Neural progenitor cell (in vitro differentiated cells): ENCODE measurements at regions not wholly inside any gene's neighbourhood (a gene's known extent, or its start where the extent isn't known, plus 50 kb on each side); places are given as distances from the start of the nearest gene placed in this dataset.

Experiments used
- DNase-seq: peaks from one replicate; pipeline ENCODE4 v3.0.0-alpha.2; 2016; ENCODE audit warnings: low spot score
- H2AFZ ChIP-seq: fragments of 200-600 bp; sonication (generic); replicated peaks from 2 replicates; pipeline ENCODE4 v1.6.1; 2016; ENCODE audit warnings: antibody characterized with exemption
- H3F3A ChIP-seq: fragments of 200-600 bp; sonication (generic); 2 replicates; pipeline ENCODE4 v1.6.1; 2016; ENCODE audit warnings: antibody characterized with exemption, low read depth
- H3K27ac ChIP-seq: fragments of 200-600 bp; sonication (generic); 2 replicates; pipeline ENCODE4 v1.5.1; 2016; ENCODE audit warnings: mild to moderate bottlenecking
- H3K27me3 ChIP-seq: fragments of 200-600 bp; sonication (generic); 2 replicates; pipeline ENCODE4 v1.6.1; 2016; ENCODE audit warnings: mild to moderate bottlenecking, moderate library complexity
- H3K36me3 ChIP-seq: fragments of 200-600 bp; sonication (generic); 2 replicates; pipeline ENCODE4 v1.5.1; 2016
- H3K4me1 ChIP-seq: fragments of 200-600 bp; sonication (generic); 2 replicates; pipeline ENCODE4 v1.6.1; 2016; ENCODE audit warnings: mixed run types
- H3K4me2 ChIP-seq: fragments of 200-600 bp; sonication (generic); 2 replicates; pipeline ENCODE4 v1.6.1; 2016
- H3K4me3 ChIP-seq: fragments of 200-600 bp; sonication (generic); 2 replicates; pipeline ENCODE4 v1.5.1; 2016
- H3K79me2 ChIP-seq: fragments of 200-600 bp; sonication (generic); 2 replicates; pipeline ENCODE4 v1.6.1; 2016; ENCODE audit warnings: low read depth
- H3K9ac ChIP-seq: fragments of 200-600 bp; sonication (generic); 2 replicates; pipeline ENCODE4 v1.6.1; 2016
- H3K9me3 ChIP-seq: fragments of 200-600 bp; sonication (generic); 2 replicates; pipeline ENCODE4 v1.5.1; 2016; ENCODE audit warnings: low read depth
- H4K20me1 ChIP-seq: fragments of 200-600 bp; sonication (generic); 2 replicates; pipeline ENCODE4 v1.6.1; 2016; ENCODE audit warnings: low read depth
- H3K27ac Mint-ChIP-seq: 3 replicates; pipeline ENCODE4 v1.8.0; 2021; ENCODE audit warnings: mixed read lengths
- H3K27me3 Mint-ChIP-seq: 2 replicates; pipeline ENCODE4 v1.8.0; 2022; ENCODE audit warnings: low read depth, mild to moderate bottlenecking, inconsistent platforms, moderate library complexity, mixed read lengths; ENCODE audit not compliant: insufficient read depth
- H3K36me3 Mint-ChIP-seq: 3 replicates; pipeline ENCODE4 v1.8.0; 2021; ENCODE audit warnings: mixed read lengths
- H3K4me1 Mint-ChIP-seq: 3 replicates; pipeline ENCODE4 v1.8.0; 2021; ENCODE audit warnings: mixed read lengths
- H3K4me3 Mint-ChIP-seq: 3 replicates; pipeline ENCODE4 v1.8.0; 2021; ENCODE audit warnings: mild to moderate bottlenecking, moderate library complexity, mixed read lengths
- H3K9me3 Mint-ChIP-seq: 3 replicates; pipeline ENCODE4 v1.8.0; 2020; ENCODE audit warnings: mixed read lengths
- EZH2 ChIP-seq: fragments of 200-600 bp; sonication (generic); IDR thresholded peaks from 2 replicates; pipeline ENCODE4 v1.6.1; 2017; ENCODE audit warnings: antibody characterized with exemption, mild to moderate bottlenecking, moderate library complexity
- EZH2phosphoT487 ChIP-seq: fragments of 200-600 bp; sonication (generic); IDR thresholded peaks from 2 replicates; pipeline ENCODE4 v1.6.1; 2017; ENCODE audit warnings: antibody characterized with exemption
- TF ChIP-seq, protein P1 (sequence below): fragments of 200-600 bp; sonication (generic); IDR thresholded peaks from 2 replicates; pipeline ENCODE4 v1.5.1; 2017; ENCODE audit warnings: antibody characterized with exemption, mild to moderate bottlenecking

DNA sequence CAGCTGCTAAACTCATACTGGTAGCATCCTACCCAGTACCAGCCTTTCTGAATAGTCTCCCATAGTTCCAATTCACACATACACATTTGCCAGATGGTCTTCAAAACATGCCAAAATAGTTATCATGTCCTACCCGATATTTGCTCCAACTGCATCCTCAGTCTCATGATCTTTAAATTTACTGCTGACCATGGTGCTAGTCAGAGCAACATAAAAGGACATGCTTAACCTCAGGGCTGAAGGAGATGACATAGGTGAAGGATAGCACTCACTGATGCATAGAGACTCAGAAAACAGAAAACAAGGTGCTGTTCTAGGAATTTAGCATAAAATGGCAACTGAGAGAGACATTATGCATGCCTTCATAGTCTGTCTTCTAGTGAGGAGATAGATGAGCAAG is 200.6 kb upstream of the CCL2 start:
- H3K9me3 ChIP-seq: no peaks in the 10 kb centered on the region
- peaks cover 4% of the 10 kb centered on the region for H3K9me3 Mint-ChIP-seq
- no peak for DNase-seq
- no peak overlapping the region for H3K4me3 Mint-ChIP-seq
- no peak overlapping the region for H3K27ac Mint-ChIP-seq
- H3K9ac ChIP-seq: no peak overlapping the region
- no peaks in the 10 kb centered on the region for H3K4me1 Mint-ChIP-seq
- no peaks in the 10 kb centered on the region for H3F3A ChIP-seq
- peaks cover 7% of the 10 kb centered on the region for H3K27me3 Mint-ChIP-seq
- no peak overlapping the region for H3K27ac ChIP-seq
- no peaks in the 10 kb centered on the region for H3K36me3 Mint-ChIP-seq
- no peaks in the 10 kb centered on the region for H3K27me3 ChIP-seq
- H4K20me1 ChIP-seq: no peaks in the 10 kb centered on the region
- TF ChIP-seq EZH2 (no peak), EZH2phosphoT487 (no peak)
- TF ChIP-seq, protein P1, sequence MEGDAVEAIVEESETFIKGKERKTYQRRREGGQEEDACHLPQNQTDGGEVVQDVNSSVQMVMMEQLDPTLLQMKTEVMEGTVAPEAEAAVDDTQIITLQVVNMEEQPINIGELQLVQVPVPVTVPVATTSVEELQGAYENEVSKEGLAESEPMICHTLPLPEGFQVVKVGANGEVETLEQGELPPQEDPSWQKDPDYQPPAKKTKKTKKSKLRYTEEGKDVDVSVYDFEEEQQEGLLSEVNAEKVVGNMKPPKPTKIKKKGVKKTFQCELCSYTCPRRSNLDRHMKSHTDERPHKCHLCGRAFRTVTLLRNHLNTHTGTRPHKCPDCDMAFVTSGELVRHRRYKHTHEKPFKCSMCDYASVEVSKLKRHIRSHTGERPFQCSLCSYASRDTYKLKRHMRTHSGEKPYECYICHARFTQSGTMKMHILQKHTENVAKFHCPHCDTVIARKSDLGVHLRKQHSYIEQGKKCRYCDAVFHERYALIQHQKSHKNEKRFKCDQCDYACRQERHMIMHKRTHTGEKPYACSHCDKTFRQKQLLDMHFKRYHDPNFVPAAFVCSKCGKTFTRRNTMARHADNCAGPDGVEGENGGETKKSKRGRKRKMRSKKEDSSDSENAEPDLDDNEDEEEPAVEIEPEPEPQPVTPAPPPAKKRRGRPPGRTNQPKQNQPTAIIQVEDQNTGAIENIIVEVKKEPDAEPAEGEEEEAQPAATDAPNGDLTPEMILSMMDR: no peak
- H3K79me2 ChIP-seq: no peaks in the 10 kb centered on the region
- H3K4me3 ChIP-seq: no peak overlapping the region
- H3K4me1 ChIP-seq: peaks cover 11% of the 10 kb centered on the region
- H3K36me3 ChIP-seq: no peaks in the 10 kb centered on the region
- no peak overlapping the region for H3K4me2 ChIP-seq
- H2AFZ ChIP-seq: no peak overlapping the region

DNA sequence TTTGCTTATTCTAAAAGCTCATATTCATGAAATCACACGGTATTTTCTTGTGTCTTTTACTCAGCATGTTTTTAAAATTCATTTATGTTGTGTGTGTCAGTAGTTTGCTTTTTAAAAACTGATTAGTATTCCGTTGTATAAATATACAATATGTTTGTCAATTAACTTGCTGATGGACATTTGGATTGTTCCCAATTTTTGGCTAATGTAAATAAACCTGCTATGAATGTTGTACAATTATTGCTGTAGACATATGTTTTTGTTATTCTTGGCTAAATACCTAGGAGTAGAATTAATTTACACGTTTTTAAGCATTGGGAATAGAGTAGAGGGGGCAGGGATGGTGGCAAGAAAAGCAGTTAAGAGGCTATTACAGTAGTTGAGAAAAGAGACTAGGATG is 199.5 kb upstream of the CCL2 start:
- no peak overlapping the region for H3K9ac ChIP-seq
- Mint-ChIP-seq H3K4me1 (no peaks in the 10 kb centered on the region), H3K36me3 (no peaks in the 10 kb centered on the region), H3K27ac (no peak overlapping the region), H3K27me3 (peaks cover 13% of the 10 kb centered on the region), H3K9me3 (peaks cover 7% of the 10 kb centered on the region), H3K4me3 (no peak overlapping the region)
- no peaks in the 10 kb centered on the region for H3K27me3 ChIP-seq
- H3F3A ChIP-seq: no peaks in the 10 kb centered on the region
- H3K4me2 ChIP-seq: no peak overlapping the region
- H4K20me1 ChIP-seq: no peaks in the 10 kb centered on the region
- H3K27ac ChIP-seq: no peak overlapping the region
- H3K36me3 ChIP-seq: no peaks in the 10 kb centered on the region
- no peak overlapping the region for H2AFZ ChIP-seq
- DNase-seq: no peak
- H3K4me1 ChIP-seq: peaks cover 9% of the 10 kb centered on the region
- H3K79me2 ChIP-seq: no peaks in the 10 kb centered on the region
- no peaks in the 10 kb centered on the region for H3K9me3 ChIP-seq
- no peak overlapping the region for H3K4me3 ChIP-seq
- TF ChIP-seq EZH2phosphoT487 (no peak), EZH2 (no peak)
- TF ChIP-seq, protein P1: no peak

DNA sequence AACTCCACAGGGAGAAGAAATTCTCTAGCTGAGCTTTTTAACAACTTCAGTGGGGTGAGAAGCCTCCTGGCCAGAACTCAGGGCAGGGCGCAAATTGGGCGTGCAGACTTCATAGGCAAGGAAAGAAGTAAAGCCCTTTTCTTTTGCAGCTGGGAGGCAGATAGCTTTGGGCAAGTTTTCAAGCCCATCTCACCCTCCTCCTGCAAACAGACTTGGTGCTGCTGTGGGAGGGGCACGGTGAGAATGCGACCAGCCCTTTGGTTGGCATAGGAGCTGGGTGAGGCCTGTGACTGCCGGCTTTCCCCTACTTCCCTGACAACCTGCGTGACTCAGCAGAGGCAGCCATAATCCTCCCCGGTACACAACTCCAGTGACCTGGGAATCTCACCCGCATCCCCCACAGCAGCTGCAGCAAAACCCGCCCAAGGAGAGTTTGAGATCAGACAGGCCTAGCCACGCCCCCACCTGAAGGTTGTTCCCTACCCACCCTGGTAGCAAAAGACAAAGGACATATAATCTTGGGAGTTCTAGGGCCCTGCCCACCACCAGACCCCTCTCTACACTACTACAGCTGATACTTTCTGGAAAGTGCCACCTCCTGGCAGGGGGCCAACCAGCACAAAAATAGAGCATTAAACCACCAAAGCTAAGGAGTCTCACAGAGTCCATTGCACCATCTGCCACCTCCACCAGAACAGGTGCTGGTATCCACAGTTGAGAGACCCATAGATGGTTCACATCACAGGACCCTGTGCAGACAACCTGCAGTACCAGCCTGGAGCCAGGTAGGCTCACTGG is 195.5 kb upstream of the CCL2 start:
- Mint-ChIP-seq H3K27me3 (peaks cover 9% of the 10 kb centered on the region), H3K9me3 (peaks cover 10% of the 10 kb centered on the region), H3K4me1 (no peaks in the 10 kb centered on the region), H3K4me3 (no peak overlapping the region), H3K27ac (no peak overlapping the region), H3K36me3 (no peaks in the 10 kb centered on the region)
- Histone ChIP-seq H3K27ac (no peak overlapping the region), H3K9me3 (no peaks in the 10 kb centered on the region), H3F3A (no peaks in the 10 kb centered on the region), H3K36me3 (no peaks in the 10 kb centered on the region), H3K79me2 (no peaks in the 10 kb centered on the region), H3K4me1 (no peaks in the 10 kb centered on the region), H2AFZ (no peak overlapping the region), H3K4me2 (no peak overlapping the region), H3K9ac (no peak overlapping the region), H3K4me3 (no peak overlapping the region), H4K20me1 (no peaks in the 10 kb centered on the region), H3K27me3 (no peaks in the 10 kb centered on the region)
- no peak for DNase-seq
- TF ChIP-seq EZH2: no peak
- TF ChIP-seq EZH2phosphoT487: no peak
- TF ChIP-seq, protein P1: no peak
